ENCODE measurements at regions not wholly inside any gene's neighbourhood (a gene's known extent, or its start where the extent isn't known, plus 50 kb on each side); places are given as distances from the start of the nearest gene placed in this dataset.

DNA sequence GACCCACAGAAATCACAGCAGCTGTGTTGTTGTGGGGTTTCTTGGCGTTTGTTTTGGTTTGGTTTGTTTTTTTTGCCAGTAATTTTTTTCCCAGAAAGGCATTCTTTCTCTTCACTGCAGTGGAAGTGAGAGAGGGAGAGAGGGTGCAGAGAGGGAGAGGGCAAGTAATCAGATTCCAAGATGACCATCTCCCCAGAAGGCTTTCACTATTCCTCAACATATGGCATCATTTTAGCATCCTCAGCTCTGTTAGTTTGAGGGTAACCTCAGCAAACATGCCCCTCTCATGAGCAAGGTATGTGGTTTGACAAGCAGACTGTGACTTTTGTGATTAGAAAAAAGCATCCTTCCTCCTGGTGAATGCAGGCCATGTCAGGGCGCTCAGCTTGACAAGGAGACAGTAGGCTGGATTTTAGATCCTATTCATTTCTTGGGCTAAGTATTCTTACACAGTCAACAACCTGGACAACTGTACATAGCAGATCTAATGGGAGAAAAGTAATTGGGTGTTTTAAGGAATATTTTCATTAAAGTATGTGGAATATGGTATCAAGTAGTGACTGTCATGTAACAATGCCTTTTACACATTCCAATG is 86.3 kb upstream of the PIK3CG start:
- H3K36me3 ChIP-seq (ENCODE audit: control insufficient read depth, insufficient read depth, low read length): no peaks in the 10 kb centered on the region
- H3K27me3 ChIP-seq (replicated peaks; ENCODE audit: control insufficient read depth, insufficient read depth, low read length): no peaks in the 10 kb centered on the region
- DNase-seq (ENCODE audit: extremely low read depth, insufficient read length): no peak
- TF ChIP-seq, protein P1, sequence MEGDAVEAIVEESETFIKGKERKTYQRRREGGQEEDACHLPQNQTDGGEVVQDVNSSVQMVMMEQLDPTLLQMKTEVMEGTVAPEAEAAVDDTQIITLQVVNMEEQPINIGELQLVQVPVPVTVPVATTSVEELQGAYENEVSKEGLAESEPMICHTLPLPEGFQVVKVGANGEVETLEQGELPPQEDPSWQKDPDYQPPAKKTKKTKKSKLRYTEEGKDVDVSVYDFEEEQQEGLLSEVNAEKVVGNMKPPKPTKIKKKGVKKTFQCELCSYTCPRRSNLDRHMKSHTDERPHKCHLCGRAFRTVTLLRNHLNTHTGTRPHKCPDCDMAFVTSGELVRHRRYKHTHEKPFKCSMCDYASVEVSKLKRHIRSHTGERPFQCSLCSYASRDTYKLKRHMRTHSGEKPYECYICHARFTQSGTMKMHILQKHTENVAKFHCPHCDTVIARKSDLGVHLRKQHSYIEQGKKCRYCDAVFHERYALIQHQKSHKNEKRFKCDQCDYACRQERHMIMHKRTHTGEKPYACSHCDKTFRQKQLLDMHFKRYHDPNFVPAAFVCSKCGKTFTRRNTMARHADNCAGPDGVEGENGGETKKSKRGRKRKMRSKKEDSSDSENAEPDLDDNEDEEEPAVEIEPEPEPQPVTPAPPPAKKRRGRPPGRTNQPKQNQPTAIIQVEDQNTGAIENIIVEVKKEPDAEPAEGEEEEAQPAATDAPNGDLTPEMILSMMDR (IDR thresholded peaks at IDR 0.05; ENCODE audit: insufficient read depth, low read length, poor library complexity, severe bottlenecking): no peak
- H3K4me3 ChIP-seq (replicated peaks; ENCODE audit: low read depth, low read length): no peak overlapping the region

DNA sequence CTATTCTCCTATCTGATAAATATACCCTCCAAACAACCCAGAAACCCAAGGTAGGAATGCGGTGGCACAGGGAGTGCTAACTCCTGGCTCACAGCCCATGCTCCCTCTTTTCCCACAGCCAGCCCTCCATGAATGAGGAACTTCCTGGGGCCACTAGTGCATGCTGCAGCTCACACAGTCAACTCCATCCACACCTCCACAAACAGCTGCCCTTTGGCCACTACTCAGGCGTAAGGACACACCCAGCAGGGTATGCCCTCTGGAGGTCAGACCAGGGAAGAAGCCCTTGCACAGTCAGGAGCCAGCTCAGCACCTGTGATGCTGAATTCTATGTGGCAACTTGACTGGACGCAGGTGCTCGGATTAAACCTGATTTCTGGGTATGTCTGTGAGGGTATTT is 85.2 kb upstream of the PIK3CG start:
- no peaks in the 10 kb centered on the region for H3K36me3 ChIP-seq (ENCODE audit: control insufficient read depth, insufficient read depth, low read length)
- H3K4me3 ChIP-seq (replicated peaks; ENCODE audit: low read depth, low read length): no peak overlapping the region
- TF ChIP-seq, protein P1 (IDR thresholded peaks at IDR 0.05; ENCODE audit: insufficient read depth, low read length, poor library complexity, severe bottlenecking): peak; percentile 43
- DNase-seq (ENCODE audit: extremely low read depth, insufficient read length): no peak
- no peaks in the 10 kb centered on the region for H3K27me3 ChIP-seq (replicated peaks; ENCODE audit: control insufficient read depth, insufficient read depth, low read length)

DNA sequence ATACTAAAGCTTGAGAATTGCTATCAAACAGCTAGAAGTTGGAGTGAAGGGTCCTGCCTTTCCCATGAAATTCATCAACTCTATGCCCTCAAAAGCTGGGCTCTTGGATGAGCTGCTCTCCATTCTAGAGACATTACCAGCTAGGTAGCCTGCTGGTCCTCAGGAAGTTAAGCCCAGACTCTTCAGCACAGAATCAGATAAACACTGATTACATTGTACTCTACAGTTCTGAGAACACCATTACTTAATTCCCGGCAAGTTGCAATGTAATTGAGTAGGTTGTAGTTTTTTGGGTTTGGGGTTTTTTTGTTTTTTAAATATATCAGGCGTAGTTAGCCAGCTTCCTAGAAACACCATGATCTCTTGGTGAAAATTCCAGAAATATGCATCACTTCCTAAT is 84.1 kb upstream of the PIK3CG start:
- TF ChIP-seq, protein P1 (IDR thresholded peaks at IDR 0.05; ENCODE audit: insufficient read depth, low read length, poor library complexity, severe bottlenecking): no peak
- Histone ChIP-seq H3K4me3 (replicated peaks; ENCODE audit: low read depth, low read length) (no peak overlapping the region), H3K36me3 (ENCODE audit: control insufficient read depth, insufficient read depth, low read length) (no peaks in the 10 kb centered on the region), H3K27me3 (replicated peaks; ENCODE audit: control insufficient read depth, insufficient read depth, low read length) (no peaks in the 10 kb centered on the region)
- no peak for DNase-seq (ENCODE audit: extremely low read depth, insufficient read length)

DNA sequence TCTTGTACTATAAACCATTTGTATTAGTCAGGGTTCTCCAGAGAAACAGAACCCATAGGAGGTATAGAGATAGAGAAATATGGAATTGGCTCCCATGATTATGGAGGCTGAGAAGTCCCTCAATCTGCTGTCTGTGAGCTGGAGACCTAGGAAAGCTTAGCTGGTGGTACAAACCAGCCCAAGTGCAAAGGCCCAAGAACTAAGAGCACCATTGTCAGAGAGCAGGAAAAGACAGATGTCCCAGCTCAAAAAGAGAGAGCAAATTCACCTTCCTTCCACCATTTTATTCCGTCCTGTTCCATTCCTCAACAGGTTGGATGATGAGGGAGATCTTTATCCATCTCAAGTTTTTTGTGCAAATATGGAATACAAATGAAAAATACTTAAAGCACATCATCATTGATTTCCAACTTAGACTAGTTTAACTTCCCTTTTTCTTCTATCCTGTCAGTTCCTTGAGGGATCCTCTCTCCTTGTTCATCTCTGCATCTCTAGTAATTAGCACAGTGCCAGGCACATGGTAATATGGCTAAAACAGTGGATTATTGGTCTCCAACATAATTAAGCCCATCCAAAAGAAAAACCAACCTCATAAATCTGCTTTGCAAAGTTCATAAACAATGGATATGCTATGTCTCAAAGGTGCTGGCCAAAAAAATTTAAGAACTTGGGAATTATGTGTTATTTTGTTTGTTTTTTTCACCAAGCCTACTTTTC is 83.1 kb upstream of the PIK3CG start:
- Histone ChIP-seq H3K4me3 (replicated peaks; ENCODE audit: low read depth, low read length) (no peak overlapping the region), H3K27me3 (replicated peaks; ENCODE audit: control insufficient read depth, insufficient read depth, low read length) (no peaks in the 10 kb centered on the region), H3K36me3 (ENCODE audit: control insufficient read depth, insufficient read depth, low read length) (no peaks in the 10 kb centered on the region)
- TF ChIP-seq, protein P1 (IDR thresholded peaks at IDR 0.05; ENCODE audit: insufficient read depth, low read length, poor library complexity, severe bottlenecking): no peak
- no peak for DNase-seq (ENCODE audit: extremely low read depth, insufficient read length)

DNA sequence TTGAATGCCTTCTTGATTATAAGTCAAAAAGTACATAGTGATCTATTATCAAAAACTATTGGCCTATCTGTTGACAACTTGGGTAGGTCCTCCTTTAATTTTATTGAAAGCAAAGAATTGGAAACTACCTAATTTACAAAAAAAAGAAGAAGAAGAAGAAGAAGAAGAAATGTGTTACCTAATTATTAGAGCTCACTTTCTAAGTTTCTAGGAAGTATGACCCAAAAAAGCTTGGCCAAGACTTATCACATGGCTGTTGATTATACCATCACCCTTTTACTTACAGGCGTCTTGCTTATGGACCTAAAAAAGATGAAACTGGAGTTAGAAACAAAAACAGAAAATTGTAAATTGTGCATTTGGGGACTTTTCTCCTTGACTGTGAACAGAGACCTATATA is 81.8 kb upstream of the PIK3CG start:
- Histone ChIP-seq H3K4me3 (replicated peaks; ENCODE audit: low read depth, low read length) (no peak overlapping the region), H3K36me3 (ENCODE audit: control insufficient read depth, insufficient read depth, low read length) (no peaks in the 10 kb centered on the region), H3K27me3 (replicated peaks; ENCODE audit: control insufficient read depth, insufficient read depth, low read length) (no peaks in the 10 kb centered on the region)
- DNase-seq (ENCODE audit: extremely low read depth, insufficient read length): no peak
- TF ChIP-seq, protein P1 (IDR thresholded peaks at IDR 0.05; ENCODE audit: insufficient read depth, low read length, poor library complexity, severe bottlenecking): no peak

Measured in GM06990 (cell line).